Peyer's patch (tissue), 4 donors: ENCODE measurements at regions not wholly inside any gene's neighbourhood (a gene's known extent, or its start where the extent isn't known, plus 50 kb on each side); places are given as distances from the start of the nearest gene placed in this dataset.

ENCODE experiments used
- POLR2A ChIP-seq, 2 donors: fragments of 450-650 bp; IDR thresholded peaks; one replicate each; pipeline ENCODE4 v1.5.1; 2017; ENCODE audit warnings: antibody characterized with exemption in 2 of 2, mild to moderate bottlenecking in 2 of 2, moderate library complexity in 2 of 2
- TF ChIP-seq, protein P1 (sequence below), 6 experiments: fragments of 450-650 bp in 4 of 6; fragments of 200-600 bp in 2 of 6; sonication (generic) in 1 of 6; IDR thresholded peaks; one replicate each; pipeline ENCODE4 v1.5.1; 2017 to 2019; ENCODE audit warnings: antibody characterized with exemption in 6 of 6, mild to moderate bottlenecking in 3 of 6, moderate library complexity in 1 of 6

DNA sequence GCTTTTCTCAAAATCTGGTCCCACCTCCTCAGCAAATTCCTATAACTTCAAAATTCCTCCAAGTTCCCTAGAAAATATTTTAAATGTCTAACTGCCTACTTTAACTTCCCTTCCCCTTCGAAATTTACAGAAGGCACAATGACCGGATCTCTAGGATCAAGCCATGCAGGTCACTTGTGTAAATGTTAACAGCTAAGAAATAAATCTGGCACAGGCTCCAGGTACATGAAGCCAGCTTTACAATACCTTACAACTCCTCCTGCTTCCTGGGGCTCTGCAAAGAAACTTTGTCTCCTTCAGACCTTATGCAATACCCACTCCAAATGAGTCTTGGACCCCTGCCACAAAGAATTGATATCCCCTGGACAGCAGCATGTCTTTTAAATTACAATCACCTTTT, 1164.2 kb downstream of the BRINP3 start:
- no peak for TF ChIP-seq POLR2A (IDR thresholded peaks at IDR 0.05)
- TF ChIP-seq, protein P1, sequence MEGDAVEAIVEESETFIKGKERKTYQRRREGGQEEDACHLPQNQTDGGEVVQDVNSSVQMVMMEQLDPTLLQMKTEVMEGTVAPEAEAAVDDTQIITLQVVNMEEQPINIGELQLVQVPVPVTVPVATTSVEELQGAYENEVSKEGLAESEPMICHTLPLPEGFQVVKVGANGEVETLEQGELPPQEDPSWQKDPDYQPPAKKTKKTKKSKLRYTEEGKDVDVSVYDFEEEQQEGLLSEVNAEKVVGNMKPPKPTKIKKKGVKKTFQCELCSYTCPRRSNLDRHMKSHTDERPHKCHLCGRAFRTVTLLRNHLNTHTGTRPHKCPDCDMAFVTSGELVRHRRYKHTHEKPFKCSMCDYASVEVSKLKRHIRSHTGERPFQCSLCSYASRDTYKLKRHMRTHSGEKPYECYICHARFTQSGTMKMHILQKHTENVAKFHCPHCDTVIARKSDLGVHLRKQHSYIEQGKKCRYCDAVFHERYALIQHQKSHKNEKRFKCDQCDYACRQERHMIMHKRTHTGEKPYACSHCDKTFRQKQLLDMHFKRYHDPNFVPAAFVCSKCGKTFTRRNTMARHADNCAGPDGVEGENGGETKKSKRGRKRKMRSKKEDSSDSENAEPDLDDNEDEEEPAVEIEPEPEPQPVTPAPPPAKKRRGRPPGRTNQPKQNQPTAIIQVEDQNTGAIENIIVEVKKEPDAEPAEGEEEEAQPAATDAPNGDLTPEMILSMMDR (IDR thresholded peaks at IDR 0.05) = no peak
